ENCODE measurements at regions not wholly inside any gene's neighbourhood (a gene's known extent, or its start where the extent isn't known, plus 50 kb on each side); places are given as distances from the start of the nearest gene placed in this dataset.

DNA sequence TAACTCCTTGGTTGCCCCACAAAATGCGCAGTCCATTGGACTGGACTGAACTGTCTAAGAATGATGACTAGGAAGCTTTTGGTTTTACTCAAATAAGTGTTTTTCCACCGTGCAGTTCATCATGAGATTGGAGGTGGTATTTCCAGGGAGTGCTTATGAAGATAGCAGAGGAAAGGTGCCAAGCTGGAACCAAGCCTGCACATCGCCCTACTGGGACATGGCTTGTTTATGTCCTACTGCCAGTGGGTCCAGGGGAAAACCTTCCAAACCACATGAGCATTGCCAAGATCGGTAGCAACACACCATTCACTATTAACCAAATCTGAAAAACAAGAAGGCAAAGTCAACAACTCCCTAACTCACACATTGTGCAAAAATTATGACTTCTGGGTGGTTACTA is 54.7 kb upstream of the DSCAM start:
- no peaks in the 10 kb centered on the region for H3K4me1 Mint-ChIP-seq

DNA sequence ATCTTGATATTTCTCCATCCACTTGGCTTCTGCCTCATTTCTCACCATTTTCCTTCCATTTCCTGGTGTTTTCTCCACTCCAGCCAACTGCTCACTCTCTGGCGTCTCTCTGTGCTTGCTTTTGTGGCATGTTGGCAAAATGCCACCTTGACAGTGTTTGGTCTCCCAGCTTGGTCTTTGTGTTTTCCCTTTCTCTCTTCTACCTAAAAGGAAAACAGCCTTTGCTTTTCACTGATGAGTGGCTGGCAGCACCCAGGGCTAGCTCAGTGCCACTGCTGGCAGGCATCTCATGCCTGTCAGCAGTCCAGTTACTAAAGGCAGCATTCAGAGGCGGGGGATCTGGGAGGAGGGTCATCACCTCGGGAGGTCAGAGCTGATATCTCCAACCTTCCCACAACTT is 55.3 kb upstream of the DSCAM start:
- no peak overlapping the region for H3K4me3 Mint-ChIP-seq
- DNase-seq (no peak), ATAC-seq (no peak)
- no peaks in the 10 kb centered on the region for H3K27me3 Mint-ChIP-seq
- no peak overlapping the region for H3K27ac Mint-ChIP-seq
- H3K36me3 Mint-ChIP-seq = no peaks in the 10 kb centered on the region
- peaks cover 7% of the 10 kb centered on the region for H3K9me3 Mint-ChIP-seq (ENCODE audit: low read depth)
- CTCF ChIA-PET = no interaction called here
- H3K4me1 Mint-ChIP-seq = no peaks in the 10 kb centered on the region

More for the DNA sequence above, 54.7 kb upstream of the DSCAM start:
- no peaks in the 10 kb centered on the region for H3K36me3 Mint-ChIP-seq
- ATAC-seq (no peak), DNase-seq (no peak)
- H3K27ac Mint-ChIP-seq = no peak overlapping the region
- CTCF ChIA-PET = no interaction called here
- no peak overlapping the region for H3K4me3 Mint-ChIP-seq
- H3K9me3 Mint-ChIP-seq (ENCODE audit: low read depth) = peaks cover 10% of the 10 kb centered on the region
- H3K27me3 Mint-ChIP-seq = no peaks in the 10 kb centered on the region

DNA sequence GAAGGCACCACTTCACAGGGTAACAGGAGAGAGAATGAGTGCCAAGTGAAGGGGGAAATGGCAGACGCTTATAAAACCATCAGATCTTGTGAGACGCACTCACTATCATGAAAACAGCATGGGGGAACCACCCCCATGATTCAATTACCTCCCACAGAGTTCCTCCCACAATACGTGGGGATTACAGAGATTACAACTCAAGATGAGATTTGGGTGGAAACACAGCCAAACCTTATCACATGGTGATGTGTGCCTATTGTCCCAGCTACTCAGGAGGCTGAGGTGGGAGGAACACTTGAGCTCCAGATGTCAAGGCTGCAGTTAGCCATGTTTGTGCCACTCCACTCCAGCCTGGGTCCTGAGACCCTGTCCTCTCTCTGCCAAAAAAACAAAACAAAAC is 56.0 kb upstream of the DSCAM start:
- no peak overlapping the region for H3K27ac Mint-ChIP-seq
- H3K4me3 Mint-ChIP-seq = no peak overlapping the region
- ATAC-seq (no peak), DNase-seq (no peak)
- H3K4me1 Mint-ChIP-seq = no peaks in the 10 kb centered on the region
- CTCF ChIA-PET = no interaction called here
- H3K36me3 Mint-ChIP-seq = no peaks in the 10 kb centered on the region
- peaks cover 7% of the 10 kb centered on the region for H3K9me3 Mint-ChIP-seq (ENCODE audit: low read depth)
- no peaks in the 10 kb centered on the region for H3K27me3 Mint-ChIP-seq

DNA sequence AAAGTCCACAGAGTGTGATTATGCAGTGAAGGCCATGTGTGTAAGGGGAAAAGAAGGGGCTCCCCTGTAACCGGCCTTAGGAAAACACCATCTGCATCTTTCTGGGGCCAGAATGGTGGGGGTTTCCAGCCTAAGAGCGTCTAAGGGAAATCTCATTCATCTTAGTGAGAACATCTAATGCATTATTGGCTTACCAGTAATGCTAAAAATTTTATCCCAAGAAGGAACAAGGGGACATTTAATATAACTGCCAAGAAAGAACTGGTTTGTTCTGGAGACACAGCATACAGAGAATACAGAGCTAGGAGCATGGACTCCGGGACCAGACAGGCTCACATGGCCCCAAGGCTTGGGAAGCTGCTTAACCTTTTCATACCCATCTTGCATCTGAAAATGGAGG is 58.3 kb upstream of the DSCAM start:
- Mint-ChIP-seq H3K36me3 (no peaks in the 10 kb centered on the region), H3K27ac (no peak overlapping the region), H3K9me3 (ENCODE audit: low read depth) (peaks cover 1% of the 10 kb centered on the region), H3K4me3 (no peak overlapping the region), H3K4me1 (no peaks in the 10 kb centered on the region), H3K27me3 (no peaks in the 10 kb centered on the region)
- no peak for ATAC-seq
- no peak for DNase-seq
- CTCF ChIA-PET = no interaction called here

DNA sequence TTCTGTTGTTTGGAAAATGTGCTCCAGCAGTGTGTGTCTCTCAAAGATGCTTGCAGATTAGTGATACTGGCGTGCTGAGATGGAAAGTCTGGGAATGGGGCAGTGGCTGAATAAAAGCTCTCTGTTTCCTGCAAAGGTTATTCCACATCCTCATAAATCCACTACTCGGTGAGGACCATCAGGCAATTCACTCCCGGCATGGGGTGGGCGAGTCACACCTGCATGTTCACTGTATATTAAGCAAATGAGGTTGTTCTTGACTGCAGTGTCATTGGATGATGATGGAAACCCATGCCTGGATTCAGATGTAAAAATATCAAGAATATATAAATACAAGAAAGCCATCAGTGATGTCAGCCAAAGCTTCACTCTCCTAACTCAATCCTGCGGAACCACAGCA is 65.4 kb upstream of the DSCAM start:
- CTCF ChIA-PET = no interaction called here
- Mint-ChIP-seq H3K4me1 (no peaks in the 10 kb centered on the region), H3K27me3 (no peaks in the 10 kb centered on the region), H3K9me3 (ENCODE audit: low read depth) (peaks cover 5% of the 10 kb centered on the region), H3K4me3 (no peak overlapping the region), H3K36me3 (no peaks in the 10 kb centered on the region), H3K27ac (no peak overlapping the region)
- ATAC-seq = no peak
- no peak for DNase-seq

DNA sequence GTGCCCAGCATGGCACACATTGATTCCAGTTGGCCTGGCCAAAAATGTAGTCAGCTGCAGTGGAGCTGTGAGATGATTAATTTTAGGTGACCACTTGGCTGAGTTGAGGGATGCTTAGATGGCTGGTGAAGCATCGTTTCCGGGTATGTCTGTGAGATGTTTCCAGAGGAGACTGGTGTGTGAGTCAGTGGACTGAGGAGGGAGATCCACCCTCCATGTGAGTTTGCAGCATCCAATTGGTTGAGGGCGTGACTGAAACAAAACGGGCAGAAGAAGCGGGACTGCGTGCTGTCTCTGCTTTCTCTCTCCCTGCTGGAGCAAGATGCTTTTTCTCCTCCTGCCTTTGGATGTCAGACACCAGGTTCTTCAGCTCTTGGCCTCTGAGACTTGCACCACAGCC is 68.2 kb upstream of the DSCAM start:
- Mint-ChIP-seq H3K36me3 (no peaks in the 10 kb centered on the region), H3K27me3 (no peaks in the 10 kb centered on the region), H3K4me1 (no peaks in the 10 kb centered on the region), H3K27ac (no peak overlapping the region), H3K9me3 (ENCODE audit: low read depth) (peaks cover 5% of the 10 kb centered on the region), H3K4me3 (no peak overlapping the region)
- CTCF ChIA-PET = no interaction called here
- no peak for DNase-seq
- no peak for ATAC-seq

DNA sequence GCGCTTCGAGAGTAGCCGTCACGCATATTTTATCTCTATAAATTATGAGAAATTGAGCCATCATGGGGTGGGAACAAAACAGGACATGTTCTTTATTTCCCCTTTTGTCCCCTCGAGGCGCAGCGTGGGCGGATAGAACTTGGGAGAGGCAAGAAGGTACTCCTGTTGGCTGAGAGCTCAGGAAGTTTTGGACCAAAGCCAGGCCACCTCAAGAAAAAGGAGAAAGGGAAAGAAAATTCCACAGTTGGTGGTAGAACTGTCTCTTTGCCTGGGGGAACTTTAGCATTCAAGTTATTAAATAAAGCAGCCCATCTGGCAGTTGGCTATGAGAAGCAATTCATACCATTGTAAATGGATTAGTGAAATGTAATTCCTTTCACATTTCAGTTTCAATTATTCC is 76.4 kb upstream of the DSCAM start:
- H3K27ac Mint-ChIP-seq = no peak overlapping the region
- DNase-seq (no peak), ATAC-seq (no peak)
- H3K27me3 Mint-ChIP-seq = no peaks in the 10 kb centered on the region
- H3K4me1 Mint-ChIP-seq = no peaks in the 10 kb centered on the region
- no peaks in the 10 kb centered on the region for H3K36me3 Mint-ChIP-seq
- H3K4me3 Mint-ChIP-seq = no peak overlapping the region
- CTCF ChIA-PET = no interaction called here
- H3K9me3 Mint-ChIP-seq (ENCODE audit: low read depth) = peaks cover 4% of the 10 kb centered on the region

DNA sequence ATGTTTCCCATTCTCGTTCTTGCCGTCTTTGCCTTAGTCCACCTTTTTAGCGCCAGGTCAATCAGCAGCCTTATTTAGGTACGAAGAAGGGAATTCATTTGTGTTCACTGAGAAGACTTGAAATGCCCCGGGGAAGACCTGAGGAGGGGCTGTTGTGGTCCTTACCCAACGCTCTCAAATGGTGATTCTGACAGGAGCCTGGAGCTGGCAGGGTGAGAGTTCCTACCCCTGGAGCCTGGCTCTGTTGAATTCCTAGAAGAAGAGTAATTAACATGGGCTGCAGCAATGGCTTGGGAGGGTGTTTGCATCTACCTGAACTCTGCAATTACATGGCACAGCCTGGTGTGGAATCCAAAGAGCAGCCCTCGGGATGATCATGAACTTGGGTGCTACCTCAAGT is 76.9 kb upstream of the DSCAM start:
- ATAC-seq (no peak), DNase-seq (no peak)
- Mint-ChIP-seq H3K27me3 (no peaks in the 10 kb centered on the region), H3K4me1 (no peaks in the 10 kb centered on the region), H3K9me3 (ENCODE audit: low read depth) (peaks cover 5% of the 10 kb centered on the region), H3K4me3 (no peak overlapping the region), H3K36me3 (no peaks in the 10 kb centered on the region), H3K27ac (no peak overlapping the region)
- CTCF ChIA-PET = no interaction called here

DNA sequence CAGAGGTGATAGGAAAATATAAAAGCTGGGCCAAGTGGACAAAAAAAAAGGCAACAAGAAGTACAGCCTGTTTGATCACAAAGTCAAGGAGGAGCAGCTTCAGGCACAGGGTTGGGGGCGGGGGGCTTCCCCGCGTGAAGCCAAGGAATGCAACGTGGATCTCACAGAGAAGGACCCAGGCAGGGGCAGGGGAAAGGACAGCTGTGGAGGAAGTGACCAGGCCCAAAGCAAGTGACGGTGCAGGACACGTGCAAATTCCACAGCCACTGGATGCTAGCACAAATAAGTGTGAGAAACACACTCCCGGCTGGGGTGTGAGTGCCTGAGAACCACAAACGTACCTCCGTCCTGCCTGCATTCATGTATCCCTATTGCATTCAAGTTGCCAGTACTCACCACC is 77.7 kb upstream of the DSCAM start:
- no peak overlapping the region for H3K27ac Mint-ChIP-seq
- no peak for DNase-seq
- CTCF ChIA-PET = no interaction called here
- H3K27me3 Mint-ChIP-seq = no peaks in the 10 kb centered on the region
- H3K4me1 Mint-ChIP-seq = no peaks in the 10 kb centered on the region
- no peaks in the 10 kb centered on the region for H3K36me3 Mint-ChIP-seq
- no peak overlapping the region for H3K4me3 Mint-ChIP-seq
- ATAC-seq = no peak
- peaks cover 9% of the 10 kb centered on the region for H3K9me3 Mint-ChIP-seq (ENCODE audit: low read depth)

DNA sequence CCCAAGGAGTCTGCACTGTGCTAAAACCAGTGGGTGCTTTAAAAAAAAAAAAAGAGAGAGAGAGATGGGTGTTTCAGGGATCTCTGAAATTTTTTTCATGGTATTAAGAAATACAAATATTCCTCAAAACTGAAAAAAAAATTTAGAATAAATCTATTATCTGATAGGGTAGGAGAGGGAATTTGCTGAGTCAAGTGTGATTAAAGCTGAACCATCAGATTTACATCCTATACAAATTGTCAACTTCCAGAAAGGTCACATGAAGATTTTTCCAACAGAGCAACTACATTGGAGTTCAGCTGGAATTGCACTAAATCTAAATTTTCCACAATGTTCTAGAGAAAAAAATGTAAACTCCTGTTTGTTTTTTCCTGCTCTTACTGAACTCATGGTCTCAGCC is 79.3 kb upstream of the DSCAM start:
- no peak overlapping the region for H3K4me3 Mint-ChIP-seq
- H3K36me3 Mint-ChIP-seq = no peaks in the 10 kb centered on the region
- H3K9me3 Mint-ChIP-seq (ENCODE audit: low read depth) = peaks cover 14% of the 10 kb centered on the region
- ATAC-seq = no peak
- CTCF ChIA-PET = no interaction called here
- no peaks in the 10 kb centered on the region for H3K4me1 Mint-ChIP-seq
- DNase-seq = no peak
- no peak overlapping the region for H3K27ac Mint-ChIP-seq
- H3K27me3 Mint-ChIP-seq = no peaks in the 10 kb centered on the region

DNA sequence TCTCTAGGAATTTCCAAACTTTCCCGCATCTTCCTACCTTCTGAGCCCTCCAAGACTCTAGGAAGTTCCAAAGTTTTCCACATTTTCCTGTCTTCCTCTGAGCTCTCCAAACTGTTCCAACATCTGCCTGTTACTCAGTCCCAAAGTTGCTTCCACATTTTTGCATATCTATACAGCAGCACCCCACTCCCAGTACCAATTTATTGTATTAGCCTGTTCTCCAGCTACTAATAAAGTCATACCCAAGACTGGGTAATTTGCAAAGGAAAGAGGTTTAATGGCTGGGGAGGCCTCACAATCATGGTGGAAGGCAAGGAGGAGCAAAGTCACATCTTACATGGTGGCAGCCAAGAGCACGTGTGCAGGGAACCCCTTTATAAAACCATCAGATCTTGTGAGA is 82.9 kb upstream of the DSCAM start:
- CTCF ChIA-PET = no interaction called here
- no peak overlapping the region for H3K4me3 Mint-ChIP-seq

DNA sequence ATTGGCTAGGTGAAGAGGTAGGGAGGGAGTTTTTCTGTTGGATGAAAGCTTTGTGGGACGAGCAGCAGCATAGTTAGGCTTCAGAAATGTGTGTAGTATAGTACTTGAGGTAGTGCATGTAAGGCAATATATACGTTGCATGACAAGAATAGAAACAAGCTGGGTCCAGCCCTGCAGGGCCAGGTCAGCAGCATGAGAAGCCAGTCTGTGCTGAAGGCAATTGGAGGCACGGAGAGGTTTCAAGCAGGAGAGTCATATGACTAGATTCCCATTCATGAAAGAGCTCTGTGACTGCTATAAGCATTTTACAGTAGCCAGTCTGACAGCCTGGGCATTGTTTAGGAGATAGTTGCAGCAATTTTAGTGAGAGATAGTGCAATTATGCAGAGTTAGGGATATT is 84.2 kb upstream of the DSCAM start:
- DNase-seq (no peak), ATAC-seq (no peak)
- Mint-ChIP-seq H3K36me3 (no peaks in the 10 kb centered on the region), H3K9me3 (ENCODE audit: low read depth) (peaks cover 17% of the 10 kb centered on the region), H3K27me3 (no peaks in the 10 kb centered on the region), H3K27ac (no peak overlapping the region), H3K4me1 (no peaks in the 10 kb centered on the region), H3K4me3 (no peak overlapping the region)
- CTCF ChIA-PET = no interaction called here

More for the DNA sequence above, 82.9 kb upstream of the DSCAM start:
- Mint-ChIP-seq H3K4me1 (no peaks in the 10 kb centered on the region), H3K9me3 (ENCODE audit: low read depth) (peaks cover 17% of the 10 kb centered on the region), H3K36me3 (no peaks in the 10 kb centered on the region), H3K27me3 (no peaks in the 10 kb centered on the region), H3K27ac (no peak overlapping the region)
- no peak for ATAC-seq
- no peak for DNase-seq

DNA sequence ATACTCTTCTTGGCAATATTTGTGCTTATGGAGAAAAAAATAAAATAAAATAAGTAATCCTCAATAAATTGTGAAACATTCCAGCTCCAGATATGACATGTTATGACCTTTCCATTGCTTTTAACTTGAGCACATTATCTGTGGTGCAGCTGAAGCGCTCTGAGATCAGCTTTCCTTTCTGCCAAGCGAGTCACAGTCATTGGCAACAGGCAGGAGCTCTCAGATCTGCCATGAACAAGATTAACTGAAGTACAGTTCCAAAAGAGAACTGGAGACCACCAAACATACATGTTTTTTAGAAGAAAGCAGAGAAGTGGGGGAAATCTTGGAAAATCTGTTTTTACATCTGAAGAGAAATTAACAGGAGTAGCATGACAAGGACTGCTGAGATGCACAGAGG is 89.2 kb upstream of the DSCAM start:
- Mint-ChIP-seq H3K36me3 (no peaks in the 10 kb centered on the region), H3K9me3 (ENCODE audit: low read depth) (peaks cover 3% of the 10 kb centered on the region), H3K4me3 (no peak overlapping the region), H3K27me3 (no peaks in the 10 kb centered on the region), H3K27ac (no peak overlapping the region), H3K4me1 (no peaks in the 10 kb centered on the region)
- CTCF ChIA-PET = no interaction called here
- DNase-seq (no peak), ATAC-seq (no peak)

DNA sequence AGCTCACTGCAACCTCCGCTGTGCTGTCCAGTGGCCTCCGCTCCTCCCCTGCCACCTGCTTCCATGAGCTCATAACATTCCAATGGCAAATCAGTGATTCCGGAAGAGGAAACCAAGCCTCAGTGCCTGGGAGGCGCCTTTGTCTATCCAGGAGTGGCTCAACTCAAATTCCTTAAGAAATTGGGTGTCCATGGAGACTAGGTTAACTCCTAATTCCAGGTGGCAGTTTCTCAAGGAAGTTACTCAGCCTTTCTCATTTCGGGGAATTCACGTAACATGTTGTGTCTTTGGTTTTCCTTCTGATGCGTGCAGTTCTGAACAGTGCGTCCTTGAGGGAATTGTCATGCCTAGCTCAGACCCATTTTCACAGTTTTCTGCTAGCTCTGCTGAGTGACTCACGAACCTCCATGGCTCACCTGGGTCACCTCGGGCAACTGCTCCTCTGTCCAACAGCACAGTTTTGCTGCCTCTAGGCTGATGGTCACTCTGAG is 89.9 kb upstream of the DSCAM start:
- no peaks in the 10 kb centered on the region for H3K36me3 Mint-ChIP-seq
- H3K4me1 Mint-ChIP-seq = no peaks in the 10 kb centered on the region
- H3K4me3 Mint-ChIP-seq = no peak overlapping the region
- no peak overlapping the region for H3K27ac Mint-ChIP-seq
- H3K9me3 Mint-ChIP-seq (ENCODE audit: low read depth) = peaks cover 3% of the 10 kb centered on the region
- no peak for DNase-seq
- CTCF ChIA-PET = no interaction called here
- no peaks in the 10 kb centered on the region for H3K27me3 Mint-ChIP-seq
- no peak for ATAC-seq

DNA sequence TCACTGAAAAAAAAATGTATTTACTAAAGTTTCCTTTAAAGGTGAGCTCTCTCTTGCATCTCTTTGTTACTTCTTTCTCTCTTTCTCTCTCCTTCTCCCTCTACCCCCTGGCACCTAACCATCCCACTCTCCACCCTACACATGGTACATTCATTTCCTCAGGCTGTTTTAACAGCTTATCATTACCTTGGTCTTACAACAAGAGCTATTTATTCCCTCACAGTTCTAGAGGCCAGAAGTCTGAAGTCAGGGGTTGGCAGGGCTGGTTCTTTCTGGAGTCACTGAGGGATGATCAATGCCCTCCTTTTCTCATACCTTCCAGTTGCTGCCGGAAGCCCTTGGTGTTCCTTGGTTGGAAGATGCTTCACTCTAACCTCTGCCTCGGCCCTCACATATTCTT is 91.1 kb upstream of the DSCAM start:
- Mint-ChIP-seq H3K36me3 (no peaks in the 10 kb centered on the region), H3K4me1 (no peaks in the 10 kb centered on the region), H3K27me3 (no peaks in the 10 kb centered on the region), H3K9me3 (ENCODE audit: low read depth) (peaks cover 2% of the 10 kb centered on the region), H3K4me3 (no peak overlapping the region), H3K27ac (no peak overlapping the region)
- DNase-seq = no peak
- no peak for ATAC-seq
- CTCF ChIA-PET = no interaction called here

Data from activated CD8-positive, alpha-beta memory T cell treated with anti-CD3 and anti-CD28 coated beads, Interleukin-2, amount 10 ng/mL, durations not matched to agents 7 days and 5 days (primary cell).